GM12878 (cell line): ENCODE measurements at regions not wholly inside any gene's neighbourhood (a gene's known extent, or its start where the extent isn't known, plus 50 kb on each side); places are given as distances from the start of the nearest gene placed in this dataset.

Experiments used
- ATAC-seq: fragments of 200-7000 bp; cut with Tn5 transposase; 3 replicates; pipeline ENCODE4 v1.9.1; 2020; ENCODE audit warnings: mild to moderate bottlenecking, moderate library complexity
- BruUV-seq: library from RNA; stranded (reverse); fragments of 400-500 nt; replicated peaks from 2 replicates; lab custom pipeline; 2021; lab: Mats Ljungman, UMichigan
- CTCF ChIA-PET: fragments of 300-600 bp; sonication (Branson Sonifier 250); formaldehyde crosslinking; extraction: SDS; loops from one replicate; lab custom pipeline; 2021; ENCODE audit warnings: inconsistent platforms; lab: Yijun Ruan, JAX
- POLR2A ChIA-PET: fragments of 350-600 bp; formaldehyde crosslinking; extraction: SDS; loops from one replicate; lab custom pipeline; 2021; ENCODE audit warnings: inconsistent platforms; lab: Charles Lee
- RAD21 ChIA-PET: fragments of 300-600 bp; sonication (Branson Sonifier 250); formaldehyde crosslinking; loops from one replicate; lab custom pipeline; 2023; ENCODE audit warnings: antibody characterized with exemption; ENCODE audit not compliant: unreplicated experiment; lab: Charles Lee
- SMC1A ChIA-PET: fragments of 300-600 bp; sonication (Branson Sonifier 250); formaldehyde crosslinking; loops from one replicate; lab custom pipeline; 2023; ENCODE audit not compliant: unreplicated experiment, uncharacterized antibody; lab: Charles Lee
- DNase-seq: peaks from one replicate; pipeline ENCODE4 v3.0.0-alpha.2; 2011; ENCODE audit warnings: low read depth, low spot score
- FAIRE-seq: peaks from 3 replicates; lab custom pipeline; 2011; peaks lifted over from hg19 to GRCh38; lab: Jason Lieb, UNC
- H2AFZ ChIP-seq: 2 replicates; pipeline ENCODE4 v1.6.0; 2011; ENCODE audit warnings: low read depth, low read length, control low read depth; ENCODE audit not compliant: control insufficient read depth
- H3K27ac ChIP-seq: 2 replicates; pipeline ENCODE4 v1.5.1; 2011; ENCODE audit warnings: control low read depth; ENCODE audit not compliant: control insufficient read depth, insufficient read depth
- H3K27me3 ChIP-seq, 2 experiments: replicated peaks in 1 of 2; 2 replicates each; pipeline versions ENCODE4 v1.6.0 to v1.6.1; 2011; ENCODE audit warnings: low read length in 1 of 2; ENCODE audit not compliant: control insufficient read depth in 2 of 2, insufficient read depth in 2 of 2
- H3K36me3 ChIP-seq, 2 experiments: 2 replicates each; pipeline ENCODE4 v1.5.1; 2011; ENCODE audit warnings: low read length in 1 of 2; ENCODE audit not compliant: control insufficient read depth in 2 of 2, insufficient read depth in 2 of 2
- H3K4me1 ChIP-seq: 2 replicates; pipeline ENCODE4 v1.6.1; 2011; ENCODE audit warnings: mild to moderate bottlenecking, low read length, moderate library complexity, mixed read lengths; ENCODE audit not compliant: control insufficient read depth, insufficient read depth
- H3K4me2 ChIP-seq: 2 replicates; pipeline ENCODE4 v1.6.0; 2011; ENCODE audit warnings: control low read depth; ENCODE audit not compliant: control insufficient read depth, insufficient read depth
- H3K4me3 ChIP-seq: fragments of 200-600 bp; sonication (generic); 2 replicates; pipeline ENCODE4 v1.5.1; 2016
- H3K79me2 ChIP-seq: 2 replicates; pipeline ENCODE4 v1.6.0; 2011; ENCODE audit warnings: low read length; ENCODE audit not compliant: control insufficient read depth, insufficient read depth
- H3K9ac ChIP-seq: 2 replicates; pipeline ENCODE4 v1.8.0; 2011; ENCODE audit warnings: low read length, control low read depth, mixed read lengths; ENCODE audit not compliant: control insufficient read depth, insufficient read depth
- H3K9me3 ChIP-seq: replicated peaks from 3 replicates; pipeline ENCODE4 v1.5.1; 2011; ENCODE audit warnings: mild to moderate bottlenecking, low read length; ENCODE audit not compliant: control insufficient read depth, insufficient read depth
- H4K20me1 ChIP-seq: 2 replicates; pipeline ENCODE4 v1.6.0; 2011; ENCODE audit not compliant: control insufficient read depth, insufficient read depth
- CUX1 ChIP-seq: IDR thresholded peaks from 2 replicates; pipeline ENCODE4 v1.6.1; 2012; ENCODE audit warnings: improper control_type of control experiment, low read depth, low read length; ENCODE audit not compliant: insufficient replicate concordance
- HSF1 ChIP-seq: fragments of 150-350 bp; IDR thresholded peaks from 2 replicates; pipeline ENCODE4 v1.6.1; 2014; ENCODE audit warnings: mild to moderate bottlenecking, low read depth, low read length
- JUND ChIP-seq: IDR thresholded peaks from 2 replicates; pipeline ENCODE4 v1.6.1; 2012; ENCODE audit warnings: low read depth, mild to moderate bottlenecking, low read length, improper control_type of control experiment, moderate library complexity
- KDM1A ChIP-seq: fragments of 200-600 bp; sonication (generic); IDR thresholded peaks from 2 replicates; pipeline ENCODE4 v1.6.1; 2016; ENCODE audit warnings: borderline replicate concordance
- RAD51 ChIP-seq: fragments of 450-650 bp; IDR thresholded peaks from 2 replicates; pipeline ENCODE4 v1.6.1; 2016; ENCODE audit warnings: moderate library complexity, mild to moderate bottlenecking, inconsistent platforms
- RB1 ChIP-seq: fragments of 450-650 bp; formaldehyde crosslinking; IDR thresholded peaks from 2 replicates; pipeline ENCODE4 v1.6.1; 2017; ENCODE audit warnings: mild to moderate bottlenecking, borderline replicate concordance
- SIX5 ChIP-seq: IDR thresholded peaks from 2 replicates; pipeline ENCODE4 v1.6.1; 2011; ENCODE audit warnings: mild to moderate bottlenecking, low read depth, low read length, moderate library complexity; ENCODE audit not compliant: severe bottlenecking
- ZNF274 ChIP-seq: IDR thresholded peaks from one replicate; pipeline ENCODE4 v1.8.0; 2011; ENCODE audit not compliant: insufficient read length, insufficient read depth
- WGBS: methylation state at CpG from one replicate; pipeline ENCODE4 v1.1.6; 2016; ENCODE audit warnings: low lambda C conversion rate; ENCODE audit not compliant: insufficient replicate concordance, insufficient coverage; ENCODE audit errors: missing lambda C conversion rate; 5-methylcytosine and 5-hydroxymethylcytosine counted together
- in situ Hi-C: fragments of 300-500 bp; cut with MboI; formaldehyde crosslinking; loops from 9 replicates; pipeline ENCODE4 v1.14.3; 2018; ENCODE audit warnings: mixed read lengths
- intact Hi-C: fragments of 100-400 bp; cut with micrococcal nuclease; formaldehyde crosslinking; loops from one replicate; pipeline ENCODE4 v1.14.2; 2022; ENCODE audit not compliant: unreplicated experiment

- H3K9me3 ChIP-seq = no peaks in the 10 kb centered on the region
- WGBS = 53% methylated on average over 3 of the region's 3 CpGs
- ATAC-seq (no peak), DNase-seq (no peak), FAIRE-seq (no peak)
- no peak overlapping the region for H3K9ac ChIP-seq
- no peak overlapping the region for H3K4me2 ChIP-seq
- H3K79me2 ChIP-seq = no peaks in the 10 kb centered on the region
- no peak overlapping the region for H3K4me3 ChIP-seq
- ChIA-PET POLR2A (no interaction called here), SMC1A (interaction anchor here (0.9 kb wide), 1 partner anchor 11 kb away, joined by 3 read pairs; no protein-coding TSS in a partner anchor), CTCF (interaction anchor here (1.1 kb wide), 1 partner anchor 8 kb away, joined by 4 read pairs; no protein-coding TSS in a partner anchor), RAD21 (no interaction called here)
- BruUV-seq = no TSS peak
- TF ChIP-seq CUX1 (no peak), RAD51 (no peak), RB1 (no peak), ZNF274 (no peak), KDM1A (no peak), HSF1 (no peak), SIX5 (no peak), JUND (no peak)
- H3K27me3 ChIP-seq = no peaks in the 10 kb centered on the region; a peak in 1 of 4 replicates
- H2AFZ ChIP-seq = no peak overlapping the region
- no peaks in the 10 kb centered on the region for H3K4me1 ChIP-seq
- in situ Hi-C loops = no loop called here
- H3K27ac ChIP-seq = no peak overlapping the region
- H3K36me3 ChIP-seq = no peaks in the 10 kb centered on the region
- intact Hi-C loops = no loop called here
- no peaks in the 10 kb centered on the region for H4K20me1 ChIP-seq
Measured at GRCh38 chr10:89102735-89103134, 104.4 kb downstream of the CH25H start.
